Adrenal gland (tissue), 5 donors: ENCODE measurements at regions not wholly inside any gene's neighbourhood (a gene's known extent, or its start where the extent isn't known, plus 50 kb on each side); places are given as distances from the start of the nearest gene placed in this dataset.
"Not testable (repeated sequence)": the region's sequence is repeated elsewhere in the genome, so short reads cannot be mapped to it uniquely, and the experiment has no call there.

Experiments used
- POLR2A ChIP-seq, 2 donors: fragments of 450-650 bp; IDR thresholded peaks; one replicate each; pipeline ENCODE4 v1.6.1; 2017; ENCODE audit warnings: antibody characterized with exemption in 2 of 2, mild to moderate bottlenecking in 2 of 2, moderate library complexity in 1 of 2
- TF ChIP-seq, protein P1 (sequence below), 6 experiments: fragments of 450-650 bp in 4 of 6; fragments of 200-600 bp in 2 of 6; sonication (generic) in 1 of 6; IDR thresholded peaks; 1 replicate in 5 of 6; 2 replicates in 1 of 6; pipeline versions ENCODE4 v1.5.1 to v1.8.0; 2016 to 2021; ENCODE audit warnings: antibody characterized with exemption in 6 of 6, mild to moderate bottlenecking in 2 of 6, moderate library complexity in 1 of 6
- donor health status: DM: no; HTN: no; CAD: no.

DNA sequence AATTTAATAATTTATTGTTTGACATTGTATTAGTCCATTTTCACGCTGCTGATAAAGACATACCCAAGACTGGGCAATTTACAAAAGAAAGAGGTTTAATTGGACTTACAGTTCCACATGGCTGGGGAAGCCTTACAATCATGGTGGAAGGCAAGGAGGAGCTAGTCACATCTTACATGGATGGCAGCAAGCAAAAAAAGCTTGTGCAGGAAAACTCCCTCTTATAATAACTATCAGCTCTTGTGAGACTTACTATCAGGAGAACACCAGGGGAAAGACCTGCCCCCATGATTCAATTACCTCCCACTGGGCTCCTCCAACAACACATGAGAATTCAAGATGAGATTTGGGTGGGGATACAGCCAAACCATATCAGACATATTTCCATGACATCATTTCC lies 275.1 kb upstream of the KLF3 start:
- TF ChIP-seq, protein P1, sequence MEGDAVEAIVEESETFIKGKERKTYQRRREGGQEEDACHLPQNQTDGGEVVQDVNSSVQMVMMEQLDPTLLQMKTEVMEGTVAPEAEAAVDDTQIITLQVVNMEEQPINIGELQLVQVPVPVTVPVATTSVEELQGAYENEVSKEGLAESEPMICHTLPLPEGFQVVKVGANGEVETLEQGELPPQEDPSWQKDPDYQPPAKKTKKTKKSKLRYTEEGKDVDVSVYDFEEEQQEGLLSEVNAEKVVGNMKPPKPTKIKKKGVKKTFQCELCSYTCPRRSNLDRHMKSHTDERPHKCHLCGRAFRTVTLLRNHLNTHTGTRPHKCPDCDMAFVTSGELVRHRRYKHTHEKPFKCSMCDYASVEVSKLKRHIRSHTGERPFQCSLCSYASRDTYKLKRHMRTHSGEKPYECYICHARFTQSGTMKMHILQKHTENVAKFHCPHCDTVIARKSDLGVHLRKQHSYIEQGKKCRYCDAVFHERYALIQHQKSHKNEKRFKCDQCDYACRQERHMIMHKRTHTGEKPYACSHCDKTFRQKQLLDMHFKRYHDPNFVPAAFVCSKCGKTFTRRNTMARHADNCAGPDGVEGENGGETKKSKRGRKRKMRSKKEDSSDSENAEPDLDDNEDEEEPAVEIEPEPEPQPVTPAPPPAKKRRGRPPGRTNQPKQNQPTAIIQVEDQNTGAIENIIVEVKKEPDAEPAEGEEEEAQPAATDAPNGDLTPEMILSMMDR (IDR thresholded peaks at IDR 0.05), result not testable (repeated sequence)
- not testable (repeated sequence) for TF ChIP-seq POLR2A (IDR thresholded peaks at IDR 0.05)
